ENCODE measurements at regions not wholly inside any gene's neighbourhood (a gene's known extent, or its start where the extent isn't known, plus 50 kb on each side); places are given as distances from the start of the nearest gene placed in this dataset.

DNA sequence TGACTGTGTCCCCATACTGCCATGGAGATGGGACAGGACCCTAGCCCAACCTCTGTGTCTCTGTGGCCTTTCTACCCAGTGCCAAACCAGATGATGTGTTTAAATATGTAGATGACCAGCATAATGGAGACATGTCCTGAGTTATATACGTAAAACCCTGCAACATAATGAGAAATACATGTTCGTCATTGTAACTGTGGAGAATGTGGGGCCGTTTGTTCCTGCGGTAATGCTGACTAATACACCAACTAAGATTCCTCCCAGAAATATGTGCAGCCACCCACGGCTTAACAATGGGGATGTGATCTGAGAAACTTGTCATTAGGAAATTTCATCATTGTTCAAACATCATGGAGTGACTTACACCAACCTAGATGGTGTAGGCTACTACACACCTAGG lies 71.7 kb upstream of the SIM2 start:
- no peak overlapping the region for H3K27ac Mint-ChIP-seq
- TF ChIP-seq, protein P1, sequence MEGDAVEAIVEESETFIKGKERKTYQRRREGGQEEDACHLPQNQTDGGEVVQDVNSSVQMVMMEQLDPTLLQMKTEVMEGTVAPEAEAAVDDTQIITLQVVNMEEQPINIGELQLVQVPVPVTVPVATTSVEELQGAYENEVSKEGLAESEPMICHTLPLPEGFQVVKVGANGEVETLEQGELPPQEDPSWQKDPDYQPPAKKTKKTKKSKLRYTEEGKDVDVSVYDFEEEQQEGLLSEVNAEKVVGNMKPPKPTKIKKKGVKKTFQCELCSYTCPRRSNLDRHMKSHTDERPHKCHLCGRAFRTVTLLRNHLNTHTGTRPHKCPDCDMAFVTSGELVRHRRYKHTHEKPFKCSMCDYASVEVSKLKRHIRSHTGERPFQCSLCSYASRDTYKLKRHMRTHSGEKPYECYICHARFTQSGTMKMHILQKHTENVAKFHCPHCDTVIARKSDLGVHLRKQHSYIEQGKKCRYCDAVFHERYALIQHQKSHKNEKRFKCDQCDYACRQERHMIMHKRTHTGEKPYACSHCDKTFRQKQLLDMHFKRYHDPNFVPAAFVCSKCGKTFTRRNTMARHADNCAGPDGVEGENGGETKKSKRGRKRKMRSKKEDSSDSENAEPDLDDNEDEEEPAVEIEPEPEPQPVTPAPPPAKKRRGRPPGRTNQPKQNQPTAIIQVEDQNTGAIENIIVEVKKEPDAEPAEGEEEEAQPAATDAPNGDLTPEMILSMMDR (IDR thresholded peaks at IDR 0.05; ENCODE audit: unreplicated experiment) = no peak
- H3K27me3 Mint-ChIP-seq = peaks cover 18% of the 10 kb centered on the region
- no peak for DNase-seq (ENCODE audit: low spot score, unreplicated experiment)
- H3K9me3 Mint-ChIP-seq (ENCODE audit: low read depth) = no peaks in the 10 kb centered on the region
- peaks cover 10% of the 10 kb centered on the region for H3K4me1 Mint-ChIP-seq (ENCODE audit: low read depth)
- H3K36me3 Mint-ChIP-seq (ENCODE audit: insufficient read depth) = no peaks in the 10 kb centered on the region
- H3K4me3 Mint-ChIP-seq (ENCODE audit: low read depth) = no peak overlapping the region

DNA sequence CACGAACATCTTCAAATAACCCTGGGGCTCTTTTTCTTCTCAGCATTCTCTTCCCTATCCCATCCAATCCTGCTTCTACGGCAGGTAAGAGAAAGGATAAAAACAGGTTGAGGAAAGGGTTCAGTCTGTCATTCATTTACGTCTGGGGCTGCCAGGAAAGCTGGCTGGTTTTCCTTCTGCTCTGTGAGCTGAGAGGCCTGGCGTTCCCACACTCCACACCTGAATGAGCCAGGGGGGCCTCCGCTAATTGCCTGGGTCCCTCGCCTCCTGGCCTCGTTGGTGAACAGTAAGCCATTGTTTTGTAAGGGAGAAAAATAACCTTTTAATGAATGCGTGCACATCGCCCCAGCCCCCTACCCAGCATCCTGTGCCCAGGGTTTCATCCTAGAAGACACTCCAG lies 70.8 kb upstream of the SIM2 start:
- TF ChIP-seq, protein P1 (IDR thresholded peaks at IDR 0.05; ENCODE audit: unreplicated experiment) = no peak
- H3K27ac Mint-ChIP-seq = peak overlapping the region; percentile 67
- no peaks in the 10 kb centered on the region for H3K9me3 Mint-ChIP-seq (ENCODE audit: low read depth)
- peaks cover 10% of the 10 kb centered on the region for H3K4me1 Mint-ChIP-seq (ENCODE audit: low read depth)
- no peak for DNase-seq (ENCODE audit: low spot score, unreplicated experiment)
- peaks cover 18% of the 10 kb centered on the region for H3K27me3 Mint-ChIP-seq
- no peaks in the 10 kb centered on the region for H3K36me3 Mint-ChIP-seq (ENCODE audit: insufficient read depth)
- H3K4me3 Mint-ChIP-seq (ENCODE audit: low read depth) = no peak overlapping the region

DNA sequence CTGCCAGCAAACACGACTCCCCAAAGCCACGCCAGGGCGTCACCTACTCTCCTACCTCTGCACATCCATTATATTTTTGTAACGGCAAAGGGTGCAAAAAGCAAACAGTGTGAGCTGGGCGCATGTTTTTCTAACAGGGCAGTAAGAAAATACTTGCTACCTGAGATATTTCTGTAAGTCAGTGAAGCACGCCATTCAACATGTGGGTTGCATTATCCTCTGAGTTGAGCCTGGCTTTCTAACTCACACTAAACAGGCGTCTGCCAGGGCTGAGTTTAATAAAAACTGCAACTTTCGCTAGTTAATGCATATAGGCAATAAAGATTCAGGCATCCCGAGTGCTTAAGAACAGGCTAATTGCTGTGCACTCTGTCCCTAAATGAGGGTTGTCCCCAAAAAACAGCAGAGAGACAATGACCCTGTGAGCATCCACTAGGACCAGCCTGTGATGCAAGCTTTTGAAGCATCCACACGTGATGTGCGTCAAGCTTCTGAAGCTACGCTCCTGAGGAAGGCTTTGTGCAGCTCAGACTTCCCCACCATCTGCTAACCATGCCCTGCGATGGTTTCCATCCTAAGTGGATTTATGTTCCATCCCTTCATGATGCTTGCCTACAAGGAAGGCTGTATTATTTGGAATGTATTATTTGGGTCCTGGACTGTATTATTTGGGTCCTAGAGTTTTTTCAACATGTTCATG lies 70.0 kb upstream of the SIM2 start:
- no peak overlapping the region for H3K4me3 Mint-ChIP-seq (ENCODE audit: low read depth)
- no peaks in the 10 kb centered on the region for H3K9me3 Mint-ChIP-seq (ENCODE audit: low read depth)
- no peaks in the 10 kb centered on the region for H3K36me3 Mint-ChIP-seq (ENCODE audit: insufficient read depth)
- TF ChIP-seq, protein P1 (IDR thresholded peaks at IDR 0.05; ENCODE audit: unreplicated experiment) = no peak
- H3K27me3 Mint-ChIP-seq = peaks cover 25% of the 10 kb centered on the region
- peaks cover 10% of the 10 kb centered on the region for H3K4me1 Mint-ChIP-seq (ENCODE audit: low read depth)
- no peak for DNase-seq (ENCODE audit: low spot score, unreplicated experiment)
- peak overlapping the region; percentile 67 for H3K27ac Mint-ChIP-seq

DNA sequence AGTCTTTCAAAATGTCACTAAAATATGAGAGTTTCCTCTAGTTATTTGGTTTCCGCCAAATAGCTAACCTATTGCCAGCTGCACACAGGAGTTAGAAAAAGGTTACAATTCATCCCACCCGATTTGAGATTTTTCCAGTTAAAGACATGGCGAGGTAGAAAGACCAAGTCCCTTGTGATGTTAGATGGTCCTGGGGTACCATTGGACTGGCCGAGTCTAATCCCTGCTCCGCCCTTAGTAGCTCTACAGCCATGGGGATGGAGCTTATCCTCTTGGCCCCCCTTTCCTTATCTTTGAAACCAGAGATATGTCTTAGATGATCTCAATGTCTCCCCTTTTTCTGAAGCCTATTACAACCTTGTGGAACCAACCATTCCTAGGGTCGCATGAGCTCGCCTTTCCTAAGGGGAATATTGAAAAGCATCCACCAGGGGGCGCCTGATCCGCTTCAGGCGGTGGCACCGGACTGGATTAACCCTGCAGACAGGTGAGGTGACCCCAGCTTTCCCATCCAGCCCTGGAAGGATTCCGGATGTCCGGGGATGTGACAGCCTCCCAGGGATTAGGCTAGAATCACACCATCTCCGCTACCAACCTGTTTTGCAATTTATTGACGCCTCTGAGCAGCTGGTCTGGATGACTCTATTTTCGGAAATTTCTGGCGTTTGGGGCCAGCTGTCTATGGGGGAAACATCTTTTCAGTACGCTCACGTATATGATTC lies 68.3 kb upstream of the SIM2 start:
- DNase-seq (ENCODE audit: low spot score, unreplicated experiment) = peak; percentile 57

DNA sequence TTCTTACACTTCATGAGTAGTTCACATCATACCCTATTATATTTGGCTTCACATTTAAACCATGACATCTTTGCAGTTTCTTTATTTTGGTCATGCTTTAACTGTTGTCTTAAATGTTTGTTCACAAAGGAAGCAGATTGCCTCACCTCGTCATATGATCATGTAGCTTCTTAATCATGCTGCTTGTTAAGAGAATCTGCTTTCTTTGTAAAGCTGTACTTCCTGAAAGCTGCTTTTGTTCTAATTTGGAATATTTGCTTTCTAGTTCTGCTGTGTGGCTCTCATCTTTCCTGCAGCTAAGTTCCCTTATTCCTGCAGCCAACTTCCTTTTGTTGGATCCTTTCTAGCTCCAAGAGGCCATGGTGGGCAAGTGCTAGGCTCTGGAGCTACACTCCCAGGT lies 62.9 kb upstream of the SIM2 start:
- Mint-ChIP-seq H3K9me3 (ENCODE audit: low read depth) (peaks cover 12% of the 10 kb centered on the region), H3K4me1 (ENCODE audit: low read depth) (peaks cover 11% of the 10 kb centered on the region), H3K27me3 (peaks cover 23% of the 10 kb centered on the region), H3K27ac (no peak overlapping the region), H3K36me3 (ENCODE audit: insufficient read depth) (no peaks in the 10 kb centered on the region), H3K4me3 (ENCODE audit: low read depth) (no peak overlapping the region)
- TF ChIP-seq, protein P1 (IDR thresholded peaks at IDR 0.05; ENCODE audit: unreplicated experiment) = no peak
- no peak for DNase-seq (ENCODE audit: low spot score, unreplicated experiment)

More for the DNA sequence above, 68.3 kb upstream of the SIM2 start:
- peaks cover 10% of the 10 kb centered on the region for H3K4me1 Mint-ChIP-seq (ENCODE audit: low read depth)
- no peaks in the 10 kb centered on the region for H3K36me3 Mint-ChIP-seq (ENCODE audit: insufficient read depth)
- peaks cover 1% of the 10 kb centered on the region for H3K9me3 Mint-ChIP-seq (ENCODE audit: low read depth)
- TF ChIP-seq, protein P1 (IDR thresholded peaks at IDR 0.05; ENCODE audit: unreplicated experiment) = peak; percentile 72
- peaks cover 25% of the 10 kb centered on the region for H3K27me3 Mint-ChIP-seq
- H3K27ac Mint-ChIP-seq = no peak overlapping the region
- no peak overlapping the region for H3K4me3 Mint-ChIP-seq (ENCODE audit: low read depth)

Data from progenitor cell of endocrine pancreas (in vitro differentiated cells).